Ovary (tissue), 7 donors: ENCODE measurements at regions not wholly inside any gene's neighbourhood (a gene's known extent, or its start where the extent isn't known, plus 50 kb on each side); places are given as distances from the start of the nearest gene placed in this dataset.
A peak's percentile ranks its signal among the peaks of the same experiment; 100 is the strongest.
"Not testable (repeated sequence)": the region's sequence is repeated elsewhere in the genome, so short reads cannot be mapped to it uniquely, and the experiment has no call there.

Experiments used
- DNase-seq, 5 donors: peaks; one replicate each; pipeline ENCODE4 v3.0.0-alpha.2; 2019 to 2020
- H3K27ac ChIP-seq, 2 donors: fragments of 200-600 bp; one replicate each; pipeline versions ENCODE4 v1.5.1 to v1.8.0; 2019 to 2022
- H3K27me3 ChIP-seq: fragments of 200-600 bp; one replicate; pipeline ENCODE4 v1.8.0; 2022
- H3K36me3 ChIP-seq: fragments of 200-600 bp; sonication (generic); one replicate; pipeline ENCODE4 v1.5.1; 2019
- H3K4me1 ChIP-seq: one replicate; pipeline ENCODE4 v1.8.1; 2013; ENCODE audit warnings: mild to moderate bottlenecking, moderate library complexity; ENCODE audit not compliant: insufficient read depth
- H3K4me3 ChIP-seq: fragments of 200-600 bp; sonication (generic); one replicate; pipeline ENCODE4 v1.5.1; 2017
- H3K9me3 ChIP-seq, 2 donors: fragments of 200-600 bp in 1 of 2; sonication (generic) in 1 of 2; one replicate each; pipeline versions ENCODE4 v1.5.1 to v1.8.1; 2013 to 2019; ENCODE audit warnings: mild to moderate bottlenecking in 1 of 2, moderate library complexity in 1 of 2
- CTCF ChIP-seq, 3 donors: fragments of 450-650 bp in 2 of 3; fragments of 200-600 bp in 1 of 3; IDR thresholded peaks; one replicate each; pipeline versions ENCODE4 v1.5.1 to v1.8.0; 2016 to 2022; ENCODE audit warnings: antibody characterized with exemption in 3 of 3, mild to moderate bottlenecking in 1 of 3
- EP300 ChIP-seq: sonication (generic); formaldehyde crosslinking; IDR thresholded peaks from one replicate; pipeline ENCODE4 v1.6.1; 2017; ENCODE audit warnings: antibody characterized with exemption
- POLR2A ChIP-seq: fragments of 450-650 bp; IDR thresholded peaks from one replicate; pipeline ENCODE4 v1.6.1; 2017; ENCODE audit warnings: antibody characterized with exemption, mild to moderate bottlenecking, moderate library complexity
- WGBS, 3 donors: extraction: QIAGEN DNeasy Blood & Tissue Kit in 1 of 3; methylation state at CpG; one replicate each; pipeline versions ENCODE4 v1.1.5 to v1.1.7; 2013 to 2017; 5-methylcytosine and 5-hydroxymethylcytosine counted together
- intact Hi-C, 4 donors: fragments of 100-400 bp; cut with DNase I; formaldehyde crosslinking; loops; one replicate each; pipeline versions ENCODE4 v1.11.0 to v1.15.1; 2022 to 2023
- donor health status: DM: no; HTN: no; CAD: no; lungs with moderate emphysema.
- donor health status: DM: no; HTN: no; CAD: no.
- donor health status: Bipolar disorder and iron deficiency.
- donor health status: DM: no; HTN: no; CAD: no.
- donor health status: DM: yes; HTN: yes; CAD: no.

- intact Hi-C loops: no loop called here
- TF ChIP-seq CTCF (IDR thresholded peaks at IDR 0.05) (no peak), EP300 (no peak), POLR2A (no peak)
- peak overlapping the region; percentile 34 for H3K4me3 ChIP-seq
- H3K27me3 ChIP-seq: no peaks in the 10 kb centered on the region
- DNase-seq: peak; percentile 50 to 77 (median 63)
- no peaks in the 10 kb centered on the region for H3K4me1 ChIP-seq
- WGBS, 3 donors: 2 to 47% (median 10%) methylated on average over 16 to 33 of the region's 33 CpGs
- no peak overlapping the region for H3K27ac ChIP-seq
- no peaks in the 10 kb centered on the region for H3K36me3 ChIP-seq
- no peaks in the 10 kb centered on the region for H3K9me3 ChIP-seq
Observed at GRCh38 chr10:42367532-42368230, 270.7 kb downstream of the ZNF33B start.

GRCh38 chr10:42351745-42352144 is 286.6 kb downstream of the ZNF33B start:
- TF ChIP-seq EP300 (no peak), POLR2A (no peak), CTCF (IDR thresholded peaks at IDR 0.05) (no peak)
- peaks cover 0 to 4% of the 10 kb centered on the region in 2 donors for H3K9me3 ChIP-seq
- no peak overlapping the region for H3K4me3 ChIP-seq
- no peaks in the 10 kb centered on the region for H3K36me3 ChIP-seq
- no peak overlapping the region for H3K27ac ChIP-seq
- 62 to 96% (median 85%) methylated on average over 1 of the region's 1 CpG for WGBS, 3 donors
- intact Hi-C loops: no loop called here
- no peak for DNase-seq
- H3K27me3 ChIP-seq: no peaks in the 10 kb centered on the region
- H3K4me1 ChIP-seq: no peaks in the 10 kb centered on the region

GRCh38 chr10:42336593-42337337 is 301.6 kb downstream of the ZNF33B start:
- H3K27me3 ChIP-seq, H3K27ac ChIP-seq, H3K4me3 ChIP-seq, H3K4me1 ChIP-seq, H3K36me3 ChIP-seq, intact Hi-C loops, DNase-seq: not testable (repeated sequence)
- 84 to 94% (median 92%) methylated on average over 6 of the region's 6 CpGs for WGBS, 3 donors
- peaks cover 0 to 11% of the 10 kb centered on the region in 2 donors for H3K9me3 ChIP-seq

DNA sequence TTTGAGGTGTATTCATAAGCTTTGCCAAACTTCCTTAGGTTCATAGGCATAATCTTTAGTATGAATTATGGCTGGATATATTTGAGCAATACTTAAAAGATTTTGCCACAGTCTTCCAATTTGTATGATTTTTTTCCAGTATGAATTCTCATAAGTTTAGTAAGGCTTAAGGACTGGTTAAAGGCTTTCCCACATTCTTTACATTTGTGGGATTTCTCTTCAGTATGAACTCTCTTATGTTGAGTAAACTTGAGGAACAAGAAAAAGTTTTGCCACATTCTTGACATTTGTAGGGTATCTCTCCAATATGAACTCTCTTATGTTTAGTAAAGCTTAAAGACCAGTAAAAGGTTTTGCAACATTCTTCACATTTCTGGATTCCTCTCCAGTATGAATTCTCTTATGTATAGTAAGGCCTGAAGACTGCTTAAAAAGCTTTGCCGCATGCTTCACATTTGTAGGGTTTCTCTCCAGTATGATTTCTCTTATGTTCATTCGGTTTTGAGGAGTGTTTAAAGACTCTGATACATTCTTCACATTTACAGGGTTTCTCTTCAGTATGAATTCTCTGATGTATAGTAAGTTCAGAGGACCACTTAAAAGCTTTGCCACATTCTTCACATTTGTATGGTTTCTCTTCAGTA is 302.6 kb downstream of the ZNF33B start:
- H3K27ac ChIP-seq, H3K9me3 ChIP-seq, DNase-seq, H3K36me3 ChIP-seq, H3K4me1 ChIP-seq, H3K27me3 ChIP-seq, intact Hi-C loops, H3K4me3 ChIP-seq: not testable (repeated sequence)
- 67 to 91% (median 91%) methylated on average over 2 of the region's 2 CpGs for WGBS, 3 donors

GRCh38 chr10:42304341-42304740 is 334.0 kb downstream of the ZNF33B start:
- Histone ChIP-seq H3K36me3 (no peaks in the 10 kb centered on the region), H3K27ac (no peak overlapping the region), H3K9me3 (peaks cover 0 to 21% of the 10 kb centered on the region in 2 donors), H3K4me3 (no peak overlapping the region), H3K27me3 (no peaks in the 10 kb centered on the region), H3K4me1 (no peaks in the 10 kb centered on the region)
- no peak for DNase-seq
- intact Hi-C loops: no loop called here
- WGBS, 3 donors: 77 to 84% (median 78%) methylated on average over 10 of the region's 10 CpGs
- TF ChIP-seq CTCF (IDR thresholded peaks at IDR 0.05): no peak
- TF ChIP-seq EP300: no peak
- TF ChIP-seq POLR2A: no peak

DNA sequence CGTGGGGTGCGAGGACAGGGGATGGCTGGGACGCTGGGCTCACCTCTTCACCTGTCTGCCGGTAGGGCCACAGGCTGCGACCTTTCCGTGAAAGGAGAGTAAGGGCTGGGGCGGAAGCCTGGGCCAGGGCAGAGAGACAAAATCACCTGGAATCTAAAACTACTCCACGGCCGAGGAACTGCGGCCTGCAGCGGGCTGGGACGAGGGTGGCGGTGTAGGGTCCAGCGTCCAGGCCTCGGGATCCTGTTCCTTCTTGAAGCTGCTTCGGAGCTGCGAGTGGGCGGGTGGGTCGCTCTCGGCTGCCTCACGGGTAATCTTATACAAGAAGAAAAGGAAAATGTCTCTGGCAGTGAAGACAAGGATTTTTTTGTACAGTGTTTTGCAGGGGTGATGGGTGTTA is 356.5 kb downstream of the ZNF33B start:
- H3K36me3 ChIP-seq, H3K27ac ChIP-seq, H3K9me3 ChIP-seq, H3K27me3 ChIP-seq, H3K4me1 ChIP-seq, DNase-seq, H3K4me3 ChIP-seq, intact Hi-C loops: not testable (repeated sequence)
- WGBS, 3 donors: 80 to 84% (median 82%) methylated on average over 21 of the region's 21 CpGs

DNA sequence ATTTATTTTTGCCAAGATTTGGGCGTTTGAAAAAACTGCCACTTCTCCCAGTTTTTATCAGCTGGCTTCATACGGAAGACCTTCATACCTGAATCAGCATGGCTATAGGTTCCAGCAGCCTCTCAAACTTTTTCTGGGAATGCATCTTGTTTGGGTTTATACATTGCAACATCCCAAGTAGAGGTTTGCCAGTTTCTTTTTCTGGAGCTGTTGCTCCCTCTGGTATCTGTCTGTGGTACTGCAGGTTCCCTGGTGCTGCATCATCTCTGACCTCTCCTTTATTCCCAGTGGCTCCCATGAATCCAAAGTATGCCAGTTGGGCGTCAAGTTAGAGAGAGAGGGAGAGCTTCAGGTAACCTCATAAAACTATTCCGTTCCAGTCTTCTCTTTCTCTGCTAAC is 368.6 kb downstream of the ZNF33B start:
- H3K36me3 ChIP-seq, DNase-seq, H3K27ac ChIP-seq, H3K9me3 ChIP-seq, H3K27me3 ChIP-seq, H3K4me1 ChIP-seq, intact Hi-C loops, H3K4me3 ChIP-seq: not testable (repeated sequence)
- WGBS, 3 donors: 15 to 39% (median 21%) methylated on average over 4 of the region's 4 CpGs

DNA sequence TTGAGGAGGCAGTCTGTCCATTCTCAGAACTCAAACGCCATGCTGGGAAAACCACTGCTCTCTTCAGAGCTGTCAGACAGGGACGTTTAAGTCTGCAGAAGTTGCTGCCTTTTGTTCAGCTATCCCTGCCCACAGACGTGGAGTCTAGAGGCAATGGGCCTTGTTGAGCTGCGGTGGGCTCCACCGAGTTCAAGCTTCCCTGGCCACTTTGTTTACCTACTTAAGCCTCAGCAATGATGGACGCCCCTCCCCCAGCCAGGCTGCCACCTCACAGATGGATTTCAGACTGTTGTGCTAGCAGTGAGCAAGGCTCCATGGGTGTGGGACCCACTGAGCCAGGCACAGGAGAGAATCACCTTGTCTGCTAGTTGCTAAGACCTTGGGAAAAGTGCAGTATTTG is 375.1 kb downstream of the ZNF33B start:
- H3K4me3 ChIP-seq, H3K27ac ChIP-seq, H3K36me3 ChIP-seq, intact Hi-C loops, H3K9me3 ChIP-seq, H3K27me3 ChIP-seq, DNase-seq, H3K4me1 ChIP-seq: not testable (repeated sequence)
- WGBS, 3 donors: 43 to 59% (median 52%) methylated on average over 5 to 6 of the region's 6 CpGs
